Coronary artery (tissue), 2 donors: ENCODE measurements at regions not wholly inside any gene's neighbourhood (a gene's known extent, or its start where the extent isn't known, plus 50 kb on each side); places are given as distances from the start of the nearest gene placed in this dataset.
A peak's percentile ranks its signal among the peaks of the same experiment; 100 is the strongest.
"Not testable (repeated sequence)": the region's sequence is repeated elsewhere in the genome, so short reads cannot be mapped to it uniquely, and the experiment has no call there.

Experiments
- DNase-seq: peaks from one replicate; pipeline ENCODE4 v3.0.0-alpha.2; 2017; ENCODE audit warnings: low spot score
- H3K27ac ChIP-seq, 2 donors: fragments of 200-600 bp; sonication (generic); one replicate each; pipeline ENCODE4 v1.5.1; 2016 to 2019
- H3K4me3 ChIP-seq: fragments of 200-600 bp; sonication (generic); 2 replicates; pipeline ENCODE4 v1.5.1; 2016; ENCODE audit warnings: mild to moderate bottlenecking, moderate library complexity
- TF ChIP-seq, protein P1 (sequence below): fragments of 200-600 bp; sonication (generic); IDR thresholded peaks from one replicate; pipeline ENCODE4 v1.5.1; 2019; ENCODE audit warnings: antibody characterized with exemption

DNA sequence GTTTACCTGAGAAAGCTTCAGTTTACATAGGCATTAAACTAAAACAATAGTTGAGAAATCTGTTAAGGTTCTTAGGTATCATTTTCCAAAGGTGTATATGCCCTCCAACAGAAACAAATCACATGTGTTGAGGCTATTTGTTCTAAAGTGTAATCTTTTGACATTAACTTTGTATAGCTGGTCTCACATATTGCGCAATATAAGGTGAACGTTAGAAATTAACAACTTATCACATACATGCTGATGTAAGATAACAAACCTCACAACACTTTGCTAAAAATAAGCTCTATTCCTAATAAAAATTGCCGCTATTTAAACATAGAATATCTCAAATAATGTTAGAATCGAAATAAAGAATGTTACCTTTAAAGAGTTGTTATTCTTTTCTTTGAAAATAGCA lies 340.6 kb downstream of the SRGAP2C start:
- TF ChIP-seq, protein P1, sequence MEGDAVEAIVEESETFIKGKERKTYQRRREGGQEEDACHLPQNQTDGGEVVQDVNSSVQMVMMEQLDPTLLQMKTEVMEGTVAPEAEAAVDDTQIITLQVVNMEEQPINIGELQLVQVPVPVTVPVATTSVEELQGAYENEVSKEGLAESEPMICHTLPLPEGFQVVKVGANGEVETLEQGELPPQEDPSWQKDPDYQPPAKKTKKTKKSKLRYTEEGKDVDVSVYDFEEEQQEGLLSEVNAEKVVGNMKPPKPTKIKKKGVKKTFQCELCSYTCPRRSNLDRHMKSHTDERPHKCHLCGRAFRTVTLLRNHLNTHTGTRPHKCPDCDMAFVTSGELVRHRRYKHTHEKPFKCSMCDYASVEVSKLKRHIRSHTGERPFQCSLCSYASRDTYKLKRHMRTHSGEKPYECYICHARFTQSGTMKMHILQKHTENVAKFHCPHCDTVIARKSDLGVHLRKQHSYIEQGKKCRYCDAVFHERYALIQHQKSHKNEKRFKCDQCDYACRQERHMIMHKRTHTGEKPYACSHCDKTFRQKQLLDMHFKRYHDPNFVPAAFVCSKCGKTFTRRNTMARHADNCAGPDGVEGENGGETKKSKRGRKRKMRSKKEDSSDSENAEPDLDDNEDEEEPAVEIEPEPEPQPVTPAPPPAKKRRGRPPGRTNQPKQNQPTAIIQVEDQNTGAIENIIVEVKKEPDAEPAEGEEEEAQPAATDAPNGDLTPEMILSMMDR: no peak
- Histone ChIP-seq H3K27ac (no peak overlapping the region), H3K4me3 (no peak overlapping the region)
- DNase-seq: no peak

DNA sequence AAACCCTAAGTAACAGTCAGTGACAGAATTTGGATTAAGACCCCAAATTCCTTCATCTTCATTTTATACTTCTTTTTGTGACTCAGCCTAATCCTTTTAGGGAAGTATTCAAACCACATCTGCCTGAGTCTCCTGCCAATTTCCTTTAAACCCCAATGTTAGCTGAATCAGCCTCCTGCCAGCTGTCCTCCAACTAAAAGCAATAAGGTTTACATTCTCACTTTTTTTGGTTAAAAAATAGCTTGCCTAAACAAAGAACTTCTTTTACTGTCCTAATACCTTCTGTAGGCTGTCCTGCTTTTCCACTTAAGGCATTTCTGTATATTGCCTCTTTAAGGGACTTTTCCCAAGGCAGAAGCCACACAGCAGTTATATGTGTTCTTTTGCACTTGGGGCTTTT lies 344.2 kb downstream of the SRGAP2C start:
- H3K27ac ChIP-seq: peak overlapping the region in 1 of 2 donors; percentile 13
- not testable (repeated sequence) for H3K4me3 ChIP-seq, DNase-seq

DNA sequence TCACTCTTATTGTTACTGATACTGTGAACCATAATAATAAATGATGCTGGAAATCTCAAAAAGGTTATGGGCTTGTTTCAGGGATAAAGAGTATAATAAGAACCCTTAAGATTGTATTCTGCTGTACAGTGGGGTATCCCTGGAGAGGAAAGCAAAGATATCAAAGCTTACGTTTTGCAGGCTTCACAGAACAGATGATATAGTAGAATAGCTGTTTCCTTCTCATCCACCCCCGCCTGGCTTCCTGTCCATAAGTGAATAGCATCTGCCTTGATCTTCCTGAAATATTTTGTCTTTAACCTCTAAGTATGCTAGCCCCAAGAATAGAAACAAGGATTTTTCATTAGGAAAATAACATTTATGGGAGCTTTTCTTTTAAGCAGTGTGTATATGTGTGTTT lies 345.3 kb downstream of the SRGAP2C start:
- not testable (repeated sequence) for H3K4me3 ChIP-seq, DNase-seq, H3K27ac ChIP-seq

DNA sequence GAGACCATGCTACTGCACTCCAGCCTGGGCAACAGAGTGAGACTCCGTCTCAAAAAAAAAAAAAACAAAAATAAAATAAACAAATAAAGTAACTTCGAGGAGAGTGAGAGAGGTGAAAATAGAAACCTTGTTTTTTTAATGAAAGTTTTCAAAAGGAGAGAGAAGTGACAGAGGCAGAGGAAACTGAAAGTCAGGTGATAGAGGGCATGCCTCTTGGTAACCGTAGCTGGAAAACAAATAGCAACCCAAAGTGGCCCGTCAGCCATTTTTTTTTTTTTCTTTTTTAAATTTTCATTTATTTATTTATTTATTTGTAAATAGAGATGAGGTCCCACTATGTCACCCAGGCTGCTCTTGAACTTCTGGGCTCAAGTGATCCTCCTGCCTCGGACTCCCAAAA lies 347.0 kb downstream of the SRGAP2C start:
- not testable (repeated sequence) for DNase-seq, H3K27ac ChIP-seq, H3K4me3 ChIP-seq

DNA sequence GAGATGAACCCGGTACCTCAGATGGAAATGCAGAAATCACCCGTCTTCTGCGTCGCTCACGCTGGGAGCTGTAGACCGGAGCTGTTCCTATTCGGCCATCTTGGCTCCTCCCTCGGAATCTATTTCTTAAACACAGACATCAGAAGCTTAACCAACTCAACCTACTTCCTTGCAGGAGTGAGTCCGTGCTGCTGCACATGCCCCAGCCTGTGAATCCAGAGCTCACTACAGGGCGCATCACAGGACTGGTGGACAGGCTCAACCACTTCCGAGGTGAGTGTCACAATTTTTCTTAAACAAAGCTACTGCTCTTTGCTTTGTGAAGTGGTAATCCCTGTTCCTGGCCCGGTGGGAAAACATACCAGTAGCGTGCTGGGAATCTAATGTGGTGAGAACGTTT lies 353.4 kb downstream of the SRGAP2C start:
- not testable (repeated sequence) for DNase-seq, H3K27ac ChIP-seq, H3K4me3 ChIP-seq

DNA sequence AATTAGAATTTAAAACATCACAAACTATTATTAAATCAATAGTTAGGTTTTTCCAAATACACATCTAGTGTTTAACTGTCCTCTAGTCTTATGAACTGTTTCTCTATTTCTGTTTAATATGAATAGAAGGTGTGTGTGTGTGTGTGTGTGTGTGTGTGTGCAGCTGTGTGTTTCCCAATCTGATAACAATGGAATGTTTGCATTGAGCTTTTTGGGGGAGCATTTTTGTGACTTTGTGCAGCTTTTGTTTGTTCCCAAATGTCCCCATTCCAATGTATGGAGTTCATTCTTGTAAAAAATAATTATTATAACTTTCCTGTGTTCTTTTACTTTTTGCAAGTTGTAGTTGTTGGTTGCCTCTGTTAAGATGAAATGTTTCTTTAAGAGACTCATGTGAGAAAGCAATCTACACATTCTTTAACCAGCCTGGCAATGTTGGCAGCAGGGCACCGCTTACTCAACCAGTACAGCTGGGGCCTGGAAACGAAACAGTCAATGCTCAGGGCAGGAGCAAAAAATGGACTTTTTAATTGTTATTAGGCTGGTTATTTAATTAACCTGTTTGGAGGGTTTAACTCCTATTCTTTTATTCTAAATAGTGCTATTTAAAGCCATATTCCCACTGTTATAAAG lies 354.3 kb downstream of the SRGAP2C start:
- Histone ChIP-seq H3K27ac (no peak overlapping the region), H3K4me3 (no peak overlapping the region)
- TF ChIP-seq, protein P1: no peak
- DNase-seq: no peak

DNA sequence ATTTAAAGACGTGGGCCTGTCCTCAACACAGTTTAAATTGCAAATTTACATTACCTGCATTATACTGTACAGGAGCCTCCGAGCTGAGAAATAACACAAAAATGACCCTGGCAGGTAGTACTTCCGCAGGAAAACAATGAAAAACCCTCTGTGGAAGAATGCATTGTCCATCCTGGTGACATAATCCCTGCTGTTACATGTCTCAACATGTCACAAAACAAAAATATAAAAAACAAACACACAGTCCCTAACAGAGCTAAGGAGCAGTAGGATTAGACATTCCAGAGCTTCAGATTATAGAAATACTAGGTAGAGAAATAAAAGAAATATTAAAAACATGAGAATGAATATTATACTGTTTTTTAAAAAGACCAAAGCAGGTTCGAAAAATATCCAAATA lies 359.2 kb downstream of the SRGAP2C start:
- H3K27ac ChIP-seq, DNase-seq, H3K4me3 ChIP-seq: not testable (repeated sequence)

DNA sequence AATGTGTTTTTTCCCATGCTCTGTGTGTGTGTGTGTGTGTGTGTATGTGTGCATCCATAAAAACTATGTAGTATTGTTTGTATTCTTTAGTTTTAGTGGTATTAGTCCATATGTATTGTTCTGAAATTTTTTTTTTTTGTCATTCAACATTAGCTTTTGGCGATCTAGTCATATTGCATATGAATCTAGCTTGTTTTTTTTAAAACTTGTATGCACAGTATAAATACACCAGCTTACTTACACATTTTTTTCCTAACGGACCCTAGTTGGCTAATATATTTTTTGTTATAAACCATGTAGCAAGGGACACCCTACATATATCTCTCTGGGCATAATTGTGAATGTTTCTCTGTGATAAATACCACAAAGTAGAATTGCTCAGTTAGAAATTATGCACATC lies 359.7 kb downstream of the SRGAP2C start:
- TF ChIP-seq, protein P1: no peak
- Histone ChIP-seq H3K27ac (no peak overlapping the region), H3K4me3 (no peak overlapping the region)
- DNase-seq: no peak

DNA sequence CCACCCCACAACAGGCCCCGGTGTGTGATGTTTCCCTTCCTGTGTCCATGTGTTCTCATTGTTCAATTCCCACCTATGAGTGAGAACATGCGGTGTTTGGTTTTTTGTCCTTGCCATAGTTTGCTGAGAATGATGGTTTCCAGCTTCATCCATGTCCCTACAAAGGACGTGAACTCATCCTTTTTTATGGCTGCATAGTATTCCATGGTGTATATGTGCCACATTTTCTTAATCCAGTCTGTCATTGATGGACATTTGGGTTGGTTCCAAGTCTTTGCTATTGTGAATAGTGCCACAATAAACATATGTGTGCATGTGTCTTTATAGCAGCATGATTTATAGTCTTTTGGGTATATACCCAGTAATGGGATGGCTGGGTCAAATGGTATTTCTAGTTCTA lies 361.1 kb downstream of the SRGAP2C start:
- H3K4me3 ChIP-seq, H3K27ac ChIP-seq, DNase-seq: not testable (repeated sequence)

DNA sequence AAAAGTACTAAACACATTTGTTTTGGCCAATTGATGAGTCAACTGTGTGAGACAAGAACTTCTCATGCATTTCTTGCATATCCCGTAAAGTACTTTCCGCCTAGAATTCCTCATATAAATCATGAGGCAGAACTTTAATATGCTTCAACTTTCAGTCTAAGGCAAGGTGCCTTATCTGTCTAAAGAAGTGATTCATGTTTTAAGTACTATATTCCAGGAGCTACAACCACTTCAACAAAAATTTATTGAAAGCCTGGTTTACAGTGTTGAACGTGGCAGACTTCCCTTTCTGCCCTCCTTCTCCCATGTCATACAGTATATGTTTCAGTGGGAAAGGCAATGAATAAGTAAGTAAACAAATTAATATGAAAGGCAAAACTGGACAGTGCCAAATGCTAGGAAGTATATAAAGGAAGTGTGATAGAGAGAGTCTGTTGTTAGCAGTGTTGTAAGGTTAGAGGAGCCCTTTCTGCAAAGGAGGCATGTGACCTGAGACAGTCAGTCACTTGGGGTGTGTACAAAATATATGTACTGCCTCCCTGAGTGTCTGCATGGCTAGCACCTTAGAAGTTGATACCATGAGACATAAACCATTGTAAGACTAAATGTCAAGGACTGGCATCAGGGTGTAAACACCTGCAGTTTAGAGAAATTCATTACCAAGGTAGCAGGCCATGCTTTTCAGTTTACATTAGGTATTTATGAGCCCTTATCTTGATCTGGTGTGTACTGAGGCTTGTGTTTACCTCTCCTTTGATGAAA lies 362.2 kb downstream of the SRGAP2C start:
- no peak for DNase-seq
- Histone ChIP-seq H3K4me3 (no peak overlapping the region), H3K27ac (no peak overlapping the region)
- TF ChIP-seq, protein P1: no peak

DNA sequence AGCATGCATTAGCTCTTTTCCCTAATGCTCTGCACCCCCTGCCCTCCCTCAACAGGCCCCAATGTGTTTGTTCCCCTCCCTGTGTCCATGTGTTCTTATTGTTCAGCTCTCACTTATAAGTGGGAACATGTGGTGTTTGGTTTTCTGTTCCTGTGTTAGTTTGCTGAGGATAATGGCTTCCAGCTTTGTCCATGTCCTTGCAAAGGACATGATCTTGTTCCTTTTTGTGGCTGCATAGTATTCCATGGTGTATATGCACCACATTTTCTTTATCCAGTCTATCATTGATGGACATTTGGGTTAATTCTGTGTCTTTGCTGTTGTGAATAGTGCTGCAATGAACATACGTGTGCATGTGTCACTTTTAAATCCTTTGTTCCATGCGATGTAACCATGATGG lies 363.0 kb downstream of the SRGAP2C start:
- DNase-seq, H3K4me3 ChIP-seq, H3K27ac ChIP-seq: not testable (repeated sequence)

DNA sequence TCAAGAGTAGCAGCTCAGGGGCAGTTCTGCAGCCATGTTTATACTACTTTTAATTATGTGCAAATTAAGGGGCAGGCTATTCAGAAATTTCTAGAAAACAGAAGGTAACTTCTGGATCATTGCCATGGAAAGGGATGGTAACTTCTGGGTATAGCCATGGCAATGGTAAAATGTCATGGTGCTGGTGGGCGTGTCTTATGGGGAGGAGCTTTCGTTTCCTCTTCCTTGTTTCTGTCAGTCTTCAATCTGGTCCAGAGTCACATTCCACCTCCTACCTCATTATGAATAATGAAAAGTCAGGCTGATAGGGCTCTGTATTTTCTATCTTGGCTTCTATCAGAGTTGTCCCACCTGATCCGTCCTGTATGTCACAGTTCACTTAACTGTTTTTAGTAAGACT lies 366.0 kb downstream of the SRGAP2C start:
- not testable (repeated sequence) for H3K27ac ChIP-seq, DNase-seq, H3K4me3 ChIP-seq

DNA sequence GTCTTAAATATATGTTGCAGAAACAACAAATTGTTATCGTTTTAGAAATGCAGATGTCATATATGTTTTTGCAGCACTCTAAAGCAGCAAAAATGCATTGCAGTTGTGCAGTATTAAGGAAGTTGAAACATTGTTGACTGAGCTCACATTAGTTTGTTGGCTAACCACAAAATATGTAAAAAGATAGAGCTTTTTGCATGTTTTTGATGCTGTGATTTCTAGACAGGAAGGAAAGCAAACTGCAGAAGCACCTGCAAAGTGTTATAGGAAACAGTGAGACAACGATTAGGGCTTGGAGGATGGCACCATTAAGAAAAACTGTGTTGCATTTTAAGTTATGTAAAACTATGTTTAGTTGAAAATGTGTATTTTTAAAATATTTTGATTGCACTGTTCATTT lies 366.7 kb downstream of the SRGAP2C start:
- H3K27ac ChIP-seq, DNase-seq, H3K4me3 ChIP-seq: not testable (repeated sequence)

DNA sequence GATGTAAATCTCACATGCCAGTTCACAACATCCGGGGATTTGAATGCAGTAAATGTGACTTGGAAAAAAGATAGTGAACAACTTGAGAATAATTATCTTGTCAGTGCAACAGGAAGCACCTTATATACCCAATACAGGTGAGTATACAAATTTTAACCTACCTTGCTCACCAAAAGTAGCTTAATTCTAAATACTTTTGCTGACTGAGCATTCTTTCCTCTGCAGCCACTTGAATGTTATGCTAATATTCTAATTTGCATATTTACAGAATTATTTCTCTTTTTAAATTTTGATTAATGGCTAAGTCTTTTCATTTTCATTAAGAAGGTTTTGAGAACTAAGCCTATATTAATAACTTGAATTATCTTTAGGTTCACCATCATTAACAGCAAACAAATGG lies 371.8 kb downstream of the SRGAP2C start:
- H3K4me3 ChIP-seq, H3K27ac ChIP-seq, DNase-seq: not testable (repeated sequence)

DNA sequence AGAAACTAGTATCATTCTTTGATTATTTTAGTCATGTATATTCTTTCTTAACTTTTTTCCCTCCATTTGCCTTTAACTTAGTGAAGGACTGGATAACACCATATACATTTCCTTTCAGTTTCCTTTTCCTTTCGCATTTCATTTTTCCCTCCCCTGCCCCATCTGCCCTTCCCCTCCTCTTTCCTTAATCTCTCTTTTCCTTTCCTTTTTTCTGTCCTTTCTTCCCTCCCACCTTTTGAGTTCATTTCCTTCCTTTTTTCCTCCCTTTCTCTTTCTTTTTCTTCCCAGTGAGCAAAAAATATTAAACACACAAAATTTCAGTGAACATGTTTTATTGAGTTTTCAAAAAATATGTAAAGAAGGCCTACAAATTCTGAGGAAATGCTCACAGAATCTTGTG lies 373.3 kb downstream of the SRGAP2C start:
- H3K27ac ChIP-seq, H3K4me3 ChIP-seq, DNase-seq: not testable (repeated sequence)
